PC-9 (cell line): ENCODE measurements at regions not wholly inside any gene's neighbourhood (a gene's known extent, or its start where the extent isn't known, plus 50 kb on each side); places are given as distances from the start of the nearest gene placed in this dataset.

Experiments used
- EZH2 ChIP-seq: fragments of 200-600 bp; sonication (generic); IDR thresholded peaks from 2 replicates; pipeline ENCODE4 v1.8.0; 2017; ENCODE audit warnings: antibody characterized with exemption, low read depth
- TF ChIP-seq, protein P1 (sequence below): fragments of 200-600 bp; sonication (generic); conservative IDR thresholded peaks from 2 replicates; pipeline ENCODE4 v1.6.1; 2017; ENCODE audit warnings: mixed run types, antibody characterized with exemption, mild to moderate bottlenecking, moderate library complexity

- TF ChIP-seq, protein P1, sequence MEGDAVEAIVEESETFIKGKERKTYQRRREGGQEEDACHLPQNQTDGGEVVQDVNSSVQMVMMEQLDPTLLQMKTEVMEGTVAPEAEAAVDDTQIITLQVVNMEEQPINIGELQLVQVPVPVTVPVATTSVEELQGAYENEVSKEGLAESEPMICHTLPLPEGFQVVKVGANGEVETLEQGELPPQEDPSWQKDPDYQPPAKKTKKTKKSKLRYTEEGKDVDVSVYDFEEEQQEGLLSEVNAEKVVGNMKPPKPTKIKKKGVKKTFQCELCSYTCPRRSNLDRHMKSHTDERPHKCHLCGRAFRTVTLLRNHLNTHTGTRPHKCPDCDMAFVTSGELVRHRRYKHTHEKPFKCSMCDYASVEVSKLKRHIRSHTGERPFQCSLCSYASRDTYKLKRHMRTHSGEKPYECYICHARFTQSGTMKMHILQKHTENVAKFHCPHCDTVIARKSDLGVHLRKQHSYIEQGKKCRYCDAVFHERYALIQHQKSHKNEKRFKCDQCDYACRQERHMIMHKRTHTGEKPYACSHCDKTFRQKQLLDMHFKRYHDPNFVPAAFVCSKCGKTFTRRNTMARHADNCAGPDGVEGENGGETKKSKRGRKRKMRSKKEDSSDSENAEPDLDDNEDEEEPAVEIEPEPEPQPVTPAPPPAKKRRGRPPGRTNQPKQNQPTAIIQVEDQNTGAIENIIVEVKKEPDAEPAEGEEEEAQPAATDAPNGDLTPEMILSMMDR, result no peak
- TF ChIP-seq EZH2, result no peak
Measured at GRCh38 chr12:111130336-111130735, 210.0 kb upstream of the MYL2 start.
